ENCODE measurements at regions not wholly inside any gene's neighbourhood (a gene's known extent, or its start where the extent isn't known, plus 50 kb on each side); places are given as distances from the start of the nearest gene placed in this dataset.

GRCh38 chr11:97202613-97203292 is 812.9 kb downstream of the JRKL start:
- DNase-seq (ENCODE audit: low read depth): no peak
- TF ChIP-seq CTCF (IDR thresholded peaks at IDR 0.05; ENCODE audit: control insufficient read depth, insufficient read depth, low read depth, low read length, missing control alignments): no peak
- H3K4me3 ChIP-seq (ENCODE audit: control insufficient read depth, low read depth, low read length): no peak overlapping the region

- no peak for DNase-seq (ENCODE audit: low read depth)
- no peak for TF ChIP-seq CTCF (IDR thresholded peaks at IDR 0.05; ENCODE audit: control insufficient read depth, insufficient read depth, low read depth, low read length, missing control alignments)
- no peak overlapping the region for H3K4me3 ChIP-seq (ENCODE audit: control insufficient read depth, low read depth, low read length)
Measured at GRCh38 chr11:97218011-97218410, 828.2 kb downstream of the JRKL start.

- H3K4me3 ChIP-seq (ENCODE audit: control insufficient read depth, low read depth, low read length): no peak overlapping the region
- DNase-seq (ENCODE audit: low read depth): no peak
- no peak for TF ChIP-seq CTCF (IDR thresholded peaks at IDR 0.05; ENCODE audit: control insufficient read depth, insufficient read depth, low read depth, low read length, missing control alignments)
Measured at GRCh38 chr11:97223647-97224046, 833.8 kb downstream of the JRKL start.

- no peak overlapping the region for H3K4me3 ChIP-seq (ENCODE audit: control insufficient read depth, low read depth, low read length)
- no peak for TF ChIP-seq CTCF (IDR thresholded peaks at IDR 0.05; ENCODE audit: control insufficient read depth, insufficient read depth, low read depth, low read length, missing control alignments)
Measured at GRCh38 chr11:97224396-97224795, 834.6 kb downstream of the JRKL start.

GRCh38 chr11:97225794-97226193 is 836.0 kb downstream of the JRKL start:
- H3K4me3 ChIP-seq (ENCODE audit: control insufficient read depth, low read depth, low read length): no peak overlapping the region
- no peak for DNase-seq (ENCODE audit: low read depth)
- TF ChIP-seq CTCF (IDR thresholded peaks at IDR 0.05; ENCODE audit: control insufficient read depth, insufficient read depth, low read depth, low read length, missing control alignments): no peak

More at GRCh38 chr11:97224396-97224795, 834.6 kb downstream of the JRKL start:
- DNase-seq (ENCODE audit: low read depth): no peak

- TF ChIP-seq CTCF (IDR thresholded peaks at IDR 0.05; ENCODE audit: control insufficient read depth, insufficient read depth, low read depth, low read length, missing control alignments): no peak
- H3K4me3 ChIP-seq (ENCODE audit: control insufficient read depth, low read depth, low read length): no peak overlapping the region
- DNase-seq (ENCODE audit: low read depth): no peak
Measured at GRCh38 chr11:97229936-97230335, 840.1 kb downstream of the JRKL start.
